HCT116 (cell line): ENCODE measurements at regions not wholly inside any gene's neighbourhood (a gene's known extent, or its start where the extent isn't known, plus 50 kb on each side); places are given as distances from the start of the nearest gene placed in this dataset.

ENCODE experiments used
- ATAC-seq: fragments of 200-7000 bp; cut with Tn5 transposase; 2 replicates; pipeline ENCODE4 v1.9.1; 2020; ENCODE audit warnings: mild to moderate bottlenecking, moderate library complexity
- BruUV-seq: library from RNA; stranded (reverse); fragments of 400-500 nt; replicated peaks from 2 replicates; lab custom pipeline; 2021; lab: Mats Ljungman, UMichigan
- CTCF ChIA-PET: fragments of 300-600 bp; sonication (Branson Sonifier 250); formaldehyde crosslinking; loops from one replicate; lab custom pipeline; 2021; ENCODE audit warnings: antibody characterized with exemption; lab: Charles Lee
- POLR2A ChIA-PET: fragments of 300-600, 350-600 bp; sonication (Branson Sonifier 250); formaldehyde crosslinking; loops from one replicate; lab custom pipeline; 2021; ENCODE audit warnings: antibody characterized with exemption; lab: Charles Lee
- RAD21 ChIA-PET, 2 experiments: fragments of 300-600 bp; sonication (Branson Sonifier 250); formaldehyde crosslinking; loops; one replicate each; lab custom pipeline; 2023; ENCODE audit warnings: low total read pairs in 2 of 2; ENCODE audit not compliant: uncharacterized antibody in 2 of 2, unreplicated experiment in 2 of 2, low non-redundant PET in 1 of 2; lab: Charles Lee
- DNase-seq: peaks from one replicate; pipeline ENCODE4 v3.0.0-alpha.2; 2010; ENCODE audit warnings: low read depth, low spot score
- H2AFZ ChIP-seq: fragments of 200-600 bp; shearing (Covaris generic), sonication (generic); 2 replicates; pipeline ENCODE4 v1.6.1; 2017; ENCODE audit warnings: low read depth, mixed run types, mixed read lengths, antibody characterized with exemption, low read length; ENCODE audit not compliant: poor library complexity, severe bottlenecking
- H3K27ac ChIP-seq: 2 replicates; pipeline ENCODE4 v1.5.1; 2012; ENCODE audit warnings: low read depth, low read length
- H3K27me3 ChIP-seq: fragments of 200-600 bp; sonication (generic); 2 replicates; pipeline ENCODE4 v1.6.1; 2016; ENCODE audit warnings: mixed run types, low read length, mixed read lengths; ENCODE audit not compliant: insufficient read depth
- H3K36me3 ChIP-seq, 2 experiments: fragments of 200-500 bp in 1 of 2; fragments of 200-600 bp in 1 of 2; sonication (Bioruptor generic) in 1 of 2; sonication (generic) in 1 of 2; 2 replicates each; pipeline versions ENCODE4 v1.5.1 to v1.6.1; 2014 to 2016; ENCODE audit warnings: low read length in 2 of 2, inconsistent platforms in 1 of 2, mixed read lengths in 1 of 2, mixed run types in 1 of 2; ENCODE audit not compliant: insufficient read depth in 2 of 2, control insufficient read depth in 1 of 2
- H3K4me1 ChIP-seq, 2 experiments: fragments of 200-600 bp in 1 of 2; sonication (generic) in 1 of 2; 2 replicates each; pipeline versions ENCODE4 v1.5.1 to v1.6.1; 2012 to 2017; ENCODE audit warnings: low read length in 2 of 2, inconsistent platforms in 1 of 2, mild to moderate bottlenecking in 1 of 2, mixed read lengths in 1 of 2, mixed run types in 1 of 2, moderate library complexity in 1 of 2; ENCODE audit not compliant: insufficient read depth in 2 of 2, control insufficient read depth in 1 of 2
- H3K4me2 ChIP-seq: fragments of 200-600 bp; sonication (generic); 2 replicates; pipeline ENCODE4 v1.6.1; 2017; ENCODE audit warnings: mixed run types, low read length, mixed read lengths
- H3K4me3 ChIP-seq, 2 experiments: fragments of 200-600 bp in 1 of 2; sonication (generic) in 1 of 2; replicated peaks in 1 of 2; 2 replicates each; pipeline ENCODE4 v1.5.1; 2011 to 2016; ENCODE audit warnings: low read length in 2 of 2, control low read depth in 1 of 2, low read depth in 1 of 2, mild to moderate bottlenecking in 1 of 2, mixed read lengths in 1 of 2, mixed run types in 1 of 2
- H3K79me2 ChIP-seq: fragments of 200-600 bp; sonication (generic); 2 replicates; pipeline ENCODE4 v1.6.1; 2017; ENCODE audit warnings: mild to moderate bottlenecking, mixed run types, low read length, moderate library complexity, mixed read lengths; ENCODE audit not compliant: insufficient read depth
- H3K9ac ChIP-seq: fragments of 200-600 bp; sonication (generic); 2 replicates; pipeline ENCODE4 v1.6.1; 2016; ENCODE audit warnings: low read length, mixed read lengths
- H3K9me2 ChIP-seq: fragments of 200-600 bp; sonication (generic), shearing (Covaris generic); 2 replicates; pipeline ENCODE4 v1.6.1; 2017; ENCODE audit warnings: mixed run types, mild to moderate bottlenecking, moderate library complexity; ENCODE audit not compliant: insufficient read depth
- H3K9me3 ChIP-seq, 2 experiments: fragments of 200-500 bp in 1 of 2; fragments of 200-600 bp in 1 of 2; sonication (Bioruptor generic) in 1 of 2; sonication (generic) in 1 of 2; 2 replicates each; pipeline ENCODE4 v1.6.1; 2014 to 2017; ENCODE audit warnings: low read length in 2 of 2, mixed read lengths in 2 of 2, inconsistent platforms in 1 of 2, low read depth in 1 of 2, mild to moderate bottlenecking in 1 of 2, mixed run types in 1 of 2, moderate library complexity in 1 of 2; ENCODE audit not compliant: control insufficient read depth in 1 of 2, insufficient read depth in 1 of 2
- H4K20me1 ChIP-seq: fragments of 200-600 bp; sonication (generic), shearing (Covaris generic); 2 replicates; pipeline ENCODE4 v1.6.1; 2017; ENCODE audit warnings: mixed run types, mild to moderate bottlenecking, moderate library complexity; ENCODE audit not compliant: insufficient read depth
- ATF3 ChIP-seq: IDR thresholded peaks from 2 replicates; pipeline ENCODE4 v1.6.1; 2012
- CEBPB ChIP-seq: IDR thresholded peaks from 2 replicates; pipeline ENCODE4 v1.6.1; 2012; ENCODE audit warnings: low read depth
- CTCF ChIP-seq, 3 experiments: fragments of 200-600 bp in 1 of 3; sonication (generic) in 1 of 3; IDR thresholded peaks in 2 of 3; conservative IDR thresholded peaks in 1 of 3; 2 replicates each; pipeline ENCODE4 v1.5.1; 2012 to 2017; ENCODE audit warnings: low read depth in 2 of 3, low read length in 2 of 3, antibody characterized with exemption in 1 of 3, borderline replicate concordance in 1 of 3, control low read depth in 1 of 3, mild to moderate bottlenecking in 1 of 3, mixed read lengths in 1 of 3, mixed run types in 1 of 3, moderate library complexity in 1 of 3; ENCODE audit not compliant: insufficient read depth in 1 of 3
- ELF1 ChIP-seq: IDR thresholded peaks from 2 replicates; pipeline ENCODE4 v1.6.1; 2012; ENCODE audit warnings: low read depth, borderline replicate concordance
- EZH2phosphoT487 ChIP-seq: fragments of 200-600 bp; IDR thresholded peaks from 2 replicates; pipeline ENCODE4 v1.6.1; 2018; ENCODE audit warnings: antibody characterized with exemption, borderline replicate concordance
- FOSL1 ChIP-seq: IDR thresholded peaks from 2 replicates; pipeline ENCODE4 v1.6.1; 2012; ENCODE audit warnings: low read depth
- MAX ChIP-seq: IDR thresholded peaks from 2 replicates; pipeline ENCODE4 v1.6.1; 2012
- POLR2AphosphoS5 ChIP-seq: IDR thresholded peaks from 2 replicates; pipeline ENCODE4 v1.6.1; 2011; ENCODE audit warnings: mild to moderate bottlenecking, low read depth, low read length, moderate library complexity
- RAD21 ChIP-seq: IDR thresholded peaks from 2 replicates; pipeline ENCODE4 v1.6.1; 2012; ENCODE audit warnings: low read depth, mild to moderate bottlenecking
- SIN3A ChIP-seq: IDR thresholded peaks from 2 replicates; pipeline ENCODE4 v1.6.1; 2012; ENCODE audit warnings: low read depth
- SP1 ChIP-seq: IDR thresholded peaks from 2 replicates; pipeline ENCODE4 v1.6.1; 2012; ENCODE audit warnings: low read depth
- TCF7L2 ChIP-seq: IDR thresholded peaks from 2 replicates; pipeline ENCODE4 v1.7.0; 2011; ENCODE audit warnings: borderline replicate concordance, inconsistent platforms; ENCODE audit not compliant: insufficient read depth, insufficient read length; ENCODE audit errors: extremely low read depth
- ZBTB33 ChIP-seq: IDR thresholded peaks from 2 replicates; pipeline ENCODE4 v1.6.1; 2011; ENCODE audit warnings: mild to moderate bottlenecking, low read length, moderate library complexity; ENCODE audit not compliant: insufficient replicate concordance; ENCODE audit errors: extremely low read depth
- ZNF274 ChIP-seq: fragments of 200-500 bp; sonication (Bioruptor generic); IDR thresholded peaks from 2 replicates; pipeline ENCODE4 v1.6.1; 2014; ENCODE audit warnings: mild to moderate bottlenecking, low read depth, low read length, inconsistent platforms
- intact Hi-C: fragments of 100-400 bp; cut with micrococcal nuclease; formaldehyde crosslinking; loops from 2 replicates; pipeline ENCODE4 v1.10.0; 2022

GRCh38 chr7:131937868-131938267 lies 381.4 kb upstream of the PODXL start:
- no peaks in the 10 kb centered on the region for H4K20me1 ChIP-seq
- POLR2A ChIA-PET = no interaction called here
- no peaks in the 10 kb centered on the region for H3K36me3 ChIP-seq
- H3K79me2 ChIP-seq = no peaks in the 10 kb centered on the region
- no peaks in the 10 kb centered on the region for H3K9me2 ChIP-seq
- no peak for TF ChIP-seq ZNF274
- no peak for TF ChIP-seq TCF7L2
- TF ChIP-seq RAD21 = no peak
- TF ChIP-seq ELF1 = no peak
- no peak for TF ChIP-seq POLR2AphosphoS5
- no peak for TF ChIP-seq CEBPB
- no peak for TF ChIP-seq FOSL1
- TF ChIP-seq EZH2phosphoT487 = no peak
- TF ChIP-seq SP1 = no peak
- no peak for TF ChIP-seq SIN3A
- no peak for TF ChIP-seq ATF3
- no peak for TF ChIP-seq MAX
- TF ChIP-seq CTCF (IDR thresholded peaks at IDR 0.05 in 2 of 3, conservative IDR thresholded peaks at IDR 0.05 in 1 of 3; ENCODE audit: borderline replicate concordance in 1 of 3, insufficient read depth in 1 of 3, low read depth in 2 of 3, low read length in 2 of 3) = no peak
- no peak for TF ChIP-seq ZBTB33
- intact Hi-C loops = no loop called here
- no peak overlapping the region for H3K4me3 ChIP-seq
- no peak overlapping the region for H3K9ac ChIP-seq
- CTCF ChIA-PET = no interaction called here
- H3K27ac ChIP-seq = no peak overlapping the region
- RAD21 ChIA-PET = no interaction called here
- no peaks in the 10 kb centered on the region for H3K9me3 ChIP-seq
- no peak for ATAC-seq
- peaks cover 37% of the 10 kb centered on the region; the same call in 1 of the 2 replicates for H3K27me3 ChIP-seq
- DNase-seq = no peak
- H3K4me1 ChIP-seq = no peaks in the 10 kb centered on the region
- H3K4me2 ChIP-seq = no peak overlapping the region
- no peak overlapping the region for H2AFZ ChIP-seq
- no TSS peak for BruUV-seq
